T-helper 1 cell (primary cell): ENCODE measurements at regions not wholly inside any gene's neighbourhood (a gene's known extent, or its start where the extent isn't known, plus 50 kb on each side); places are given as distances from the start of the nearest gene placed in this dataset.

Source experiments
- DNase-seq, 5 donors: peaks; one replicate each; pipeline ENCODE4 v3.0.0-alpha.2; 2012 to 2020

DNA sequence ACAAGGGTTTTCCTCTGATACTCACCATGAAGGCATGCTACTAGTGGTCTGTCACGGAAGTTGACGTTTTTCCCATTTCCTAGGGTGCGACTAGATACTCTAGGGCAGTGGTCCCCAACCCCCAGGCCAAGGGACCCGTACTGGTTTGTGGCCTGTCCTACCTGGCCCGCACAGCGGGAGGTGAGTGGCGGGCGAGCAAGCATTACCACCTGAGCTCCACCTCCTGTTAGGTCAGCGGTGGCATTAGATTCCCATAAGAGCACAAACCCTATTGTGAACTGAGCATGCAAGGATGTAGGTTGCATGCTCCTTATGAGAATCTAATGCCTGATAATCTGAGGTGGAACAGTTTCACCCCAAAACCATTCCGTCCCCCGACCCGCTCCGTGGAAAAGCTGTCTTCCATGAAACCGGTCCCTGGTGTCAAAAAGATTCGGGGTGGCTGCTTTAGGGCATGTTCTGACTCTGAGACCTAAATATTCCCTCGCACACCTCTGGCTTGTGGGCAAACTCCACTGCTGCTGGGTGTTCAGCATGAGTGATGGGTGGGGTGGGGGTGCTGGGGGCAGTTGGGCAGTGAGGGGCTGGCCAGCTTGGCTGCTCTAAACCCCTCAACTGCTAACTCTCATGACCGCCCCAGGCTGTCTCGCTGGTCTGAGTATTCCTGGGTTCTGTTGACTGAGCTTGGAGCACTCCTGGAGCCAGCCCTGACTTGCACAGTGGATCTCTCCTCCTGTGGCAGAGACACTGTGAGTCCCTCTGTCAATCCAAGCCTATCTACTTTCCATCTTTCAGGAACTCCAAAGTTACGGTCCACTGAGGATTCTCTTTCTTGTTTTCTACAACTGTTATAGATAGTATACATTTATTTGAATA, 78.3 kb upstream of the NEK6 start:
- DNase-seq, result no peak

DNA sequence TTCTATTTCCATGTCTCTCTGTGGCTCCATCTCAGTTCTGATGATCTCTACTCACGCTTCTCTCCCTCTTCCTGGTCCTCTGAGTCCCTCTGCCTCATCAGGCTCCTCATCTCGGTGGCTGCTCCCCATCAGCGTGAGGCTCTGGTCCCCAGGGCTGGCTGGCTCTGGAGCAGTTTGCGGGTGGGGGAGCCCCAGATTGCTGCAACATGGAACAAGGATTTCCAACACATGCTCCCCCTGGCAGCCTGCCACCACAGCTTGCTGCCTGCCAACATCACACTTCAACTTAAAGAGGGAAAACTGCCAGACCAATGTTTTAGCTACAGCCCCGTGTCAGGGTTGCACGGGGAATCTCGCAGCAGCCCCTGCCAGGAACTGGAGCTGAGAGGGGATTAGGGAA, 77.2 kb upstream of the NEK6 start:
- DNase-seq, result no peak

DNA sequence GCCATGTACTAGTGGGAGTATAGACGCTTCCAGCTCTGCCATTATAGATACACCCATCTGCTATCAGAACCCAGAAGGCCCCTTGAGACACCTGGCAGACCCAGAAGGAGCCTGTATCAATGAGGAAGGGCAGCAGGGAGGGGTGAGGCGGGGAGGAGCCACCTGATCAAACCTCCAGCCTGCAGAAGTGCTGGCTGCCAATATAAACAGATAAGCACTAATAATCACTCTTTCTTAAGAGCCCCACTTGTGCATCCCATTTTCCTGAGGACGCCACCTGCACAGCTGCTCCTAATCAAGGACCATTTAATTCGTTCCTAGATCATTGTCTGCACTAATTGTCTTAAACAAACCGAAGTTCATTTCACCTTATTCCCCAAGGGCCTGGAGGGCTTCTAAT, 75.0 kb upstream of the NEK6 start:
- no peak for DNase-seq

DNA sequence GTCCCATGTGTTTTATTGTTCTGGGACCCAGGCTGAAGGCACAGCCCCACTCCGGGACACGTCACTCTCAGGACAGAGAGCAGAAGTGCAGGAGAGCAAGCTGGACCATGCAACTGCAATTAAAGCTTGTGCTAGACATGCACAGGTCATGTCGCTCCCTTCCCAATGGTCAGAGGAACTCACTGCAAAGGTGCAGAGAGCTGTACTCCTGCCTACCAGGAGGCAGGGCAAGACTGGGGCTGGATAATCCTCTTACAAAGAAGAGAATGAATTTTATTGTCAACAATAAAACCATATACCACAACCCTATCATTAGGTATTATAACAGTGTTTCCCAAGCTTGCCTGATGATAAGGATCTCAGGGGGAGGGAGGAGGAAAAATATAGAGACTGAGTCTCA, 74.0 kb upstream of the NEK6 start:
- DNase-seq, result no peak

DNA sequence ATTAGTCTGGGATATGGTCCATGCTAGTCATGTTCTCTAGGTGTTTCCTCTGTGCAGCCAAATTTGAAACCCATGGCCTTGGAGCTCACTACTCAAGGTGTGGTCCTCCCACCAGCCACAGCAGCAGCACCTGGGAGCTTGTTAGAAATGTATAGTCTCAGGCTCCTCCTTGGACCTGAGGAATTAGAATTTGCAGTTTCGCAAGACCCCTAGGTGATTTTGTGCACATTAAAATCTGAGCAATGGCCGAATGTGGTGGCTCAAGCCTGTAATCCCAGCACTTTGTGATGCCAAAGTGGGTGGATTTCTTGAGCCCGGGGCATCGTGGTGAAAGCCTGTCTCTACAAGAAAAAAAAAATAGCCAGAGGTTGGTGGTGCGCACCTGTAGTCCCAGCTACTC, 72.3 kb upstream of the NEK6 start:
- no peak for DNase-seq

DNA sequence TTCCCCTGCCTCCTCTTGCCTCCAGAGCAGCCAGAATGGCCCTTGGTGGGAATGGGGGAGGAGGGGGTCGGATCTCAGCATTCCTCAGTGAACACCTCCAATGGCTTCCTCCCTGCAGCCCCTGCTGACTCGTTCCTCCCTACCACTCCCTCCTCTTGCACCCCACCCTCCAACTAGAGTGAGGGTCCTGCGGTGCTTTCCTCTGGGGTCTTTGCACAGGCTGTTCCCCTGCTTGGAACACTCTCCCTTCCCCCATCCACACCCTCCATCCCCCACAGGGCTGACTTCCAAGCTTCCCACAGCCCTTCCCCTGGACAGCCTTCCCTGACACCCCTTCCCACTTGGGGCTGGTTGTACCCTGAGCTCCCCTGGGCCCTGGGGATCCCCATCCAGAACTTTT, 70.4 kb upstream of the NEK6 start:
- no peak for DNase-seq

DNA sequence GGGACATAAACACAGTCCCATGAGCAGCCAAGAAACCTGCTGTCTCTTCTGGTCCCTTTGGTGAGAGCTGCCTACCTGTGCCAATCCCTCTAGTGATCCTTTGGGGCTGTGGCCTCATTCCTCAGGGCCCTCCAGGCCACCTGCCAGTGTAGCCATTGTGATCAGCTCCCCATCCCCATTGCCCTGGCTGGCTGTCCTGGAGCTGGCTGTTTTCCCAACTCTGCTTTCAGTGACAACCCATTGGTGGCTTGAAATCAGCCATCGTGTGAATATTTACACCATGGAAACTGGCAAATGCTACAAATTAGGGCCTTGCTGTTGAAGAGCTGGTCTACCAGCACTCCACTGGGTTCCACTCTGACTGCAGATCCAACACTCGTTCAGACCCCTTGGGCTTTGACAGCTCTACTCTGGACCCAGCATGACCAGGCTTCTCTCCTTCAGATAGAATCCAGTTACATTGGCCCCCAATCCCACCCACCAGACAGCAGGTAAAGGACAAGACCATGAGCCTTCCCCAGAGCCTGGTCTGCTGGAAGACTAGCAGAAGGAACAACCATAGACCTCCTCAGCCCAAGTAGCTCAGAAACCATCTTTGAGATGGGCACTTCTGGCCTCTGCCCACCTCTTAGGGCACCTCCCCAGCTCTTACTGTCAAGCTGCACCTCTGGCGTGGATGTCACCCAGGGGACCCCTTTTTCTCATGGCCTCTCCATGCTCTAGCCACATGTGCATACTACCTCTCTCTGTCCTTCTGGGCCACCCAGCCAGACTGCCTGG, 69.2 kb upstream of the NEK6 start:
- no peak for DNase-seq

DNA sequence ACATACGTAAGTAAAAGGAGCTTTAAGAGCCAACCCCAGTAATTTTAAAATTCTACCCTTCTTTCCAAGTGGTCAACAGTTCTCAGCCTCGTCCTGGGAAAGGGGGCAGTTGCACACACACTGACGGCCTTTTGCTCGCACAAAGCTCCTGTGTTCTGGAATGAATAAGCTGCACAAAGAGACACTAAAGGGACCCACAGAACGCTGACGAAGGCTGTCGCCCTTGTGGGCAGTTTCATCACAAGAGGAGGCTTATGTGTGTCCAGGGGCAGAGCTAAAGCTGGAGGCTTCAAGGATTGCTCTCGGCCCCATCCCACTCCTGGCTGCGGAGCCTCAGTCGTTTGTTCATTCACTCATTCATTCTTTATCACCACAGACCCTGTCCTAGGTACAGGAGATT, 67.0 kb upstream of the NEK6 start:
- no peak for DNase-seq

DNA sequence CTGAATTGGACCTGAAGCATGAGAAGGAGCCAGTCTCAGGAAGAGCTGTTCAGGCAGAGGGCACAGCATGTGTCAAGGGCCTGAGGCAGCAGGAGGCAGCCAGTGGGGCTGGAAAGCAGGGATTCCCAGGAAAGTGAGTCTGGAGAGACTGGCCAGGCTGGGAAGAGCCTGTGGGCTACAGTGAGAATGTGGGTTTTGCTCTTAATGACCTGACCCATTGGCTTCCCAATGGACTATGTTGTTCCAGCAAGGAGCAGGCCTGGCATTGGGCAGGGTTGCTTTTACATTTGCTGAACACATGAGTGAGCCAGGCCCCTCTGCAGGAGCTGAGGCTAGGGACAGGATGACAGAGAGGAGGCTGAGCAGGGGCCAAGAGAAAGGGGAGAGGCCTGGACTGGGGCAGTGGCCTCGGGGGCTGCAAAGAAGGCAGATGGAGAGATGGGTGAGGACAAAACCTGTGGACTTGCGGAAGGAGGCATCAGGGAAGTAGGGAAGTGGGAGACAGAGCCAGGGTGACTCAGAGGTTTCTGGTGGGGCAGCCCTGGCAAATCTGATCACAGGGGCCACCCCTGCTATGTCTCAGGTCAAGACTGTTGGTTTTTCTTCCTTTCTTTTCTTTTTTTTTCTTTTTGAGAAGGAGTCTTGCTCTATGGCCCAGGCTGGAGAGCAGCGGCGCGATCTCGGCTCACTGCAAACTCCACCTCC, 65.9 kb upstream of the NEK6 start:
- DNase-seq, result no peak

DNA sequence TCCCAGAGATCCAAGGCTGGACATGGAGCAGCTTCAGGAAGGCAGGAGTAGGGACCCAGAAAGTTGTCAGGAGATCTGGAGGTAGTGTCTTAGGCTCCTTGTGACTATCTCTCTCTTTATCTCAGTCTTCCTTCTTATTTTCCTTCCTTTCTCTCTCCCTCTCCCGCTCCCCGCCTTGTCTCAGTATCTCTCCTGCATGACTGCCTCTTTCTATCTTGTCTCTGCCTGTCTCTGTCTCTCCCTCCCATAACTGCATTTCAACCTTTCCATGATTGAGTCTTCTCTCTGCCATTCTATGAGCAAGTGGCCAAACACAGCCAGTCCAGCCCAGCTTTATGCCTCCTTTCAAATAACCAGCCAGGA, 61.0 kb upstream of the NEK6 start:
- DNase-seq, result no peak

DNA sequence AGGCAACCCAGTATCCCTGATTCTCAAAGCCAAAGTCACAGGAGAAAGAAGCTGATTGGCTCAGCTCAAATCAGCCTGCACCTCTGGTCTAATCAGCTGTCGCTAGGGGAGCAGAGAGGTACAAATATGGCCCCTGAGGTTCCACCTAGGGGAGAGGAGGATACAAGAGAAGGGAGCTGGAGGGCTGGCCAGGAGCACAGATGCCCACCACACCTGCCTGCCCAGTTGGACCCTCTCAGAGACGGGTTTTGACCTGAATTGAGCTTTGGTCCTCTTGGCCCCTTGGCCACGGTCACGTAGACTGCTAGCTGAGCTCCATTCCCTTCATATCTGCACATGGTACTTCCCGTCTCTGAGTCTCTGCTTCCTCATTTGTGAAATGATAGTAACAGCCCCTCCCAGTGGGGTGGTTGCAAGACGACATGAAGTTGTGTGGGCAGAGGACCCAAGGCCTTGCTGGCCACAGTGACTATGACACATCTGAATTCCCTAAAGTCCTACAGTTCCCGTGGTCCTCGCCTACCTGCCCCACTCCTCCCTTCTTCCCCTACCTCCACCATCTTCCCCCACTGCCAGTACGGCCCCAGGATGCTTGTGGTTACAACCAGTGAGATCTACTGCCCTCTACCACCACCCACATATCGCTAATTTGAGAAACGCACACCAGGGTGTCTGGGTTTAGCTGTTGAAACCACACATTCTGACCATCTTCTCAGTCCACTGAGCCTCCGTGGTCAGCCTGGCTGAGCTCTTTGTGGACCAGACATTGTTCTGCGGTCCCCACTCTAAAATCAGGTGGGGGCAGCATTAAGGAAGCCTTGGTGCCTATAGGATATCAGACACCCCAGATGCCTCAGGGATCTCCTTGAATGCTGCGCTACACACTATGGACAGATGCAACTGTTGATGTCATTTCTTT, 60.3 kb upstream of the NEK6 start:
- no peak for DNase-seq

DNA sequence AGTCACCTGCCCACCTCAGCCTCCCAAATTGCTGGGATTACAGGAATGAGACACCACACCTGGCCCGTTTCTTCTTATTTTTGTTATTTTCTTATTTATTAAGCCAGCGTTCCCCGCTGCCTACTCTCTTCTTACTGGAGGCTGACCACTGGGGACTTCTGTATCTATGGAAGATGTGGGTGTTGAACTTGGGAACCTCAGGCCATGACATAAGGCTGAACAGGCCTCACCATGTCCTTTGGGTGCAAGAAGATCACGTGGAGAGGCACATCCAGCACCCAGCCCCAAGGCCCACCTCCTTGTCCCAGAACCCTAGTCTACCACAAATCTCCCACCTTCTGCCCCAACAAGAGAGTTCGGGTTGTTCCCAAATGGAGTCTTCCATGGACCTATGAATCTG, 59.4 kb upstream of the NEK6 start:
- no peak for DNase-seq

DNA sequence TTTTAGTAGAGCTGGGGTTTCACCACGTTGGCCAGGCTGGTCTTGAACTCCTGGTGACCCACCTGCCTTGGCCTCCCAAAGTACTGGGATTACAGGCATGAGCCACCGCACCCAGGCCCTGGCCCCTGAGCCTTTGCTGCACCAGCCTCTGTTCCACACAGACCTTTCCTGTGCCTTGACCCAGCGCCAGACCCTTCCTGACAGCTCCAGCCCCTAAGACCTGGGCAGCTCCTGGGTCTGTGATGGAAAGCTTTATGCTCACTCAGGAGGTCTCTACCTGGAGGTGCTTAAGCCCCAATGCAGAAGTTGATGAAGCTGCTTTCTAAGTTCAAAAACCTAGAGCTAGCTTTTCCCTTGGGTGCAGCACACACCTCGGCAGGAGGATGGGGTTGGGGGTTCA, 58.8 kb upstream of the NEK6 start:
- no peak for DNase-seq

DNA sequence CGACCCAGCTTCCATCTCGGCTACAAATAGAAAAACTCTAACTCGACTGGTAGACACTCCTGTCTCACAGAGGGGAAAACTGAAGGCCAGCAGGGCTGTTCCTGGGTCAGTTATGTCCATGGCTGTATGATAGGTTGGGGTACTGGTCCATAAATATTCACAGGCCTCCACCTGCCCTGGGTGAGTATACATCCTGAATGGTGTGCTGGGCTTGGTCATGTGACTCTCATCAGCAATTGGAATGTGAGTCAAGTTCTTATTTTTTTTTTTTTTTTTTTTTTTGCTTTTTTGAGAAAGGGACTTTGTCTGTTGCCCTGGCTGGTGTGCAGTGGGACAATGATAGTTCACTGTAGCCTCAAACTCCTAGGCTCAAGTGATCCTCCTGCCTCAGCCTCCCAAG, 58.3 kb upstream of the NEK6 start:
- DNase-seq, result no peak

DNA sequence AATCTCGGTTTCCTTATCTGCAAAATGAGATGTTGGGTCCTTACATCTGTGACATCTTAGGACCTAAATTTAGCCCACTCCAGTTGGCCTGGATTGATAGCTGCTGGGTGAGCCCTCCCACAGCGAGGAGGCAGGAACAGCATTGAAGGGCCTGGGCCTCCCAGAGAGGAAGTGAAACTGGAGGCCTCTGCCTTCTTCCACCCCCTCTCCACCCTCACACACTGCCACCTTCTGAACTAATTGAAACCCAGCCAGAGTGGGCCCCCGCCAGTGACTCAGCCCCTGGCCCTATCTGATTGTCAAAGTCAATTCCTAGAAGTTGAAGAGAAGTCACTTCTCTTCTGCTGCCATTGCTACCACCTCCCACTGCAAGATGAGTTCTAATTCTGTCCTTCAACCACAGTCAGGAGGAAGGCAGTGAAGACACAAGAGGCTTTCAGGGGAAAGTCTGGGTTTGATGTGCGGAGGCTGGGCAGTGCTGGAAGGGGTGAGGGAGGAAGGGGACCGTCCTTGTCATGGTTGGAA, 55.2 kb upstream of the NEK6 start:
- peak in 3 of 5 donors; percentile 8 to 92 (median 10) for DNase-seq

DNA sequence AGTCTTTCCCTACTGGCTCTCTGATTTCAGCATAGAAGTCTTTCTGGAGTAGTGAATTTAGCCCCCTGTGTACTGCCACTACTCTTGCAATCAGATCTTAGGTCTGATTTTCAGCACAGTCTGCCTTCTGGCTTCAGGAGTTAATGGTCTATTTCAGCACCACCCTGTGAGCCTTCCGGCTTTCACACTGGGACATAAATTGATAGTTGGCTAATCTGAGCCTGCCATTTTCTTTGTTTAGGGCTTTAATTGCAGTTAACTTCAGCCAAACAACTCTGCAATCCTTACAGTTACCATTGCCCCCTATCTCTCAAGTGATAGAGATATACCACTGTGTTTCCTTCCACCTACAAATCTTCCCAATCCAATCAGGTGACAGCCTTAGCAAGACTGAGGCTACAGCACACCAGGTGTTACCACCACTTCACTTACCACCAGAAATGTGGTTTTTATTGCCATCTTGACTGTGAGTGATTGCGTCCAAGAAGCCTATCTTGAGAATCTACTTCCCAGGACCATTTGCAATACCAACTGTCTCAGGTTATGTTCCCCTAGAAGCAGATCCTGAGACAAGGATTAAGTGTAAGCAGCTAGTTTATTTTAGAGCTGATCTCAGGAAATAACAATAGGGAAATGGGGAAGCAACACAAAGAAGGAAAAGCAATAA, 51.9 kb upstream of the NEK6 start:
- DNase-seq, result no peak

DNA sequence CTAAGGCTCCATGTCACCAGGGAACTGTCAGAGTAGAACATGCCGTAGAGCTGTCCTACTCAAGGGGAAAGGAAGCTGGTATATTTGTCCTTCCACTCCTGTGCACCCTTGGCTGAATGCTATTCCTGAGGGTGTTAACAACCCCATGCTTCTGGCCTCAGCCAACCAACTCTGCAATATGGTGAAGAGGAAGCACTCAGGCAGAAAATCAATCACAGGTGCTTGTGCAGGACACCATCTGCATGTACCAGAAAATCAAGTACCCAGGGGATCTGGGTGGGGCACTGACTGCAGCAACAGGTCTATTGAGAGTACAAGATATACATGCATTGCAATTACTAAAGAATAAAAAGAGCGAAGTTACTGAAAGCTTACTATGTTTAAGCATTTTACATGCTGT, 51.4 kb upstream of the NEK6 start:
- no peak for DNase-seq
